ENCODE measurements at regions not wholly inside any gene's neighbourhood (a gene's known extent, or its start where the extent isn't known, plus 50 kb on each side); places are given as distances from the start of the nearest gene placed in this dataset.

- TF ChIP-seq CTCF (IDR thresholded peaks at IDR 0.05) (no peak), POLR2A (IDR thresholded peaks at IDR 0.05) (no peak)
Measured at GRCh38 chr18:5646739-5647138, 102.9 kb upstream of the EPB41L3 start.

Measured in body of pancreas (tissue), 4 donors.